Amniotic epithelial cell (primary cell): ENCODE measurements at regions not wholly inside any gene's neighbourhood (a gene's known extent, or its start where the extent isn't known, plus 50 kb on each side); places are given as distances from the start of the nearest gene placed in this dataset.

Source experiments
- DNase-seq: peaks from one replicate; pipeline ENCODE4 v3.0.0-alpha.2; 2010; ENCODE audit warnings: low read depth

GRCh38 chr12:92554158-92555073, 148.4 kb upstream of the PLEKHG7 start:
- DNase-seq = no peak

GRCh38 chr12:92553389-92553788, 149.4 kb upstream of the PLEKHG7 start:
- DNase-seq = no peak

GRCh38 chr12:92552412-92553108, 150.2 kb upstream of the PLEKHG7 start:
- peak; percentile 95 for DNase-seq

- DNase-seq = peak; percentile 82
Observed at GRCh38 chr12:92551853-92552397, 150.9 kb upstream of the PLEKHG7 start.

- DNase-seq = no peak
Observed at GRCh38 chr12:92551210-92551609, 151.6 kb upstream of the PLEKHG7 start.

GRCh38 chr12:92550661-92551060, 152.1 kb upstream of the PLEKHG7 start:
- no peak for DNase-seq

- no peak for DNase-seq
Observed at GRCh38 chr12:92550254-92550653, 152.5 kb upstream of the PLEKHG7 start.

GRCh38 chr12:92549516-92549915, 153.3 kb upstream of the PLEKHG7 start:
- no peak for DNase-seq

GRCh38 chr12:92547906-92548305, 154.9 kb upstream of the PLEKHG7 start:
- peak; percentile 36 for DNase-seq

- DNase-seq = no peak
Observed at GRCh38 chr12:92547420-92547819, 155.4 kb upstream of the PLEKHG7 start.

GRCh38 chr12:92546635-92547348, 156.0 kb upstream of the PLEKHG7 start:
- no peak for DNase-seq

GRCh38 chr12:92546259-92546634, 156.5 kb upstream of the PLEKHG7 start:
- no peak for DNase-seq

- DNase-seq = no peak
Observed at GRCh38 chr12:92544322-92544721, 158.5 kb upstream of the PLEKHG7 start.

- DNase-seq = no peak
Observed at GRCh38 chr12:92543840-92544239, 158.9 kb upstream of the PLEKHG7 start.

GRCh38 chr12:92543359-92543758, 159.4 kb upstream of the PLEKHG7 start:
- no peak for DNase-seq

- DNase-seq = no peak
Observed at GRCh38 chr12:92541731-92542130, 161.1 kb upstream of the PLEKHG7 start.

- DNase-seq = no peak
Observed at GRCh38 chr12:92540782-92541423, 161.9 kb upstream of the PLEKHG7 start.

- no peak for DNase-seq
Observed at GRCh38 chr12:92539976-92540781, 162.6 kb upstream of the PLEKHG7 start.

GRCh38 chr12:92539110-92539749, 163.6 kb upstream of the PLEKHG7 start:
- peak; percentile 83 for DNase-seq

- DNase-seq = peak; percentile 36
Observed at GRCh38 chr12:92537290-92537960, 165.4 kb upstream of the PLEKHG7 start.
